ENCODE measurements at regions not wholly inside any gene's neighbourhood (a gene's known extent, or its start where the extent isn't known, plus 50 kb on each side); places are given as distances from the start of the nearest gene placed in this dataset.

GRCh38 chr2:239696559-239697207 lies 295.9 kb upstream of the HDAC4 start:
- no peak for DNase-seq (ENCODE audit: low read depth, low spot score)
- no peak for TF ChIP-seq CTCF (IDR thresholded peaks at IDR 0.05; ENCODE audit: insufficient read depth, low read length, missing control alignments)
- POLR2A ChIA-PET: no interaction called here
- no peak overlapping the region for H3K4me3 ChIP-seq (ENCODE audit: low read depth, low read length)
- CTCF ChIA-PET: no interaction called here

- DNase-seq (ENCODE audit: low read depth, low spot score): no peak
- H3K4me3 ChIP-seq (ENCODE audit: low read depth, low read length): no peak overlapping the region
- TF ChIP-seq CTCF (IDR thresholded peaks at IDR 0.05; ENCODE audit: insufficient read depth, low read length, missing control alignments): no peak
- POLR2A ChIA-PET: no interaction called here
- CTCF ChIA-PET: no interaction called here
Observed at GRCh38 chr2:239695728-239696240, 295.0 kb upstream of the HDAC4 start.

- no peak overlapping the region for H3K4me3 ChIP-seq (ENCODE audit: low read depth, low read length)
- DNase-seq (ENCODE audit: low read depth, low spot score): no peak
- no peak for TF ChIP-seq CTCF (IDR thresholded peaks at IDR 0.05; ENCODE audit: insufficient read depth, low read length, missing control alignments)
- POLR2A ChIA-PET: no interaction called here
- CTCF ChIA-PET: no interaction called here
Observed at GRCh38 chr2:239695106-239695727, 294.4 kb upstream of the HDAC4 start.

GRCh38 chr2:239694487-239694886 lies 293.7 kb upstream of the HDAC4 start:
- H3K4me3 ChIP-seq (ENCODE audit: low read depth, low read length): no peak overlapping the region
- POLR2A ChIA-PET: no interaction called here
- TF ChIP-seq CTCF (IDR thresholded peaks at IDR 0.05; ENCODE audit: insufficient read depth, low read length, missing control alignments): no peak
- DNase-seq (ENCODE audit: low read depth, low spot score): no peak
- CTCF ChIA-PET: no interaction called here

GRCh38 chr2:239693761-239694415 lies 293.1 kb upstream of the HDAC4 start:
- ChIA-PET POLR2A (no interaction called here), CTCF (no interaction called here)
- no peak for DNase-seq (ENCODE audit: low read depth, low spot score)
- TF ChIP-seq CTCF (IDR thresholded peaks at IDR 0.05; ENCODE audit: insufficient read depth, low read length, missing control alignments): no peak
- no peak overlapping the region for H3K4me3 ChIP-seq (ENCODE audit: low read depth, low read length)

- no peak overlapping the region for H3K4me3 ChIP-seq (ENCODE audit: low read depth, low read length)
- no peak for DNase-seq (ENCODE audit: low read depth, low spot score)
- CTCF ChIA-PET: no interaction called here
- TF ChIP-seq CTCF (IDR thresholded peaks at IDR 0.05; ENCODE audit: insufficient read depth, low read length, missing control alignments): no peak
- POLR2A ChIA-PET: no interaction called here
Observed at GRCh38 chr2:239693330-239693729, 292.5 kb upstream of the HDAC4 start.
